ENCODE measurements at regions not wholly inside any gene's neighbourhood (a gene's known extent, or its start where the extent isn't known, plus 50 kb on each side); places are given as distances from the start of the nearest gene placed in this dataset.

DNA sequence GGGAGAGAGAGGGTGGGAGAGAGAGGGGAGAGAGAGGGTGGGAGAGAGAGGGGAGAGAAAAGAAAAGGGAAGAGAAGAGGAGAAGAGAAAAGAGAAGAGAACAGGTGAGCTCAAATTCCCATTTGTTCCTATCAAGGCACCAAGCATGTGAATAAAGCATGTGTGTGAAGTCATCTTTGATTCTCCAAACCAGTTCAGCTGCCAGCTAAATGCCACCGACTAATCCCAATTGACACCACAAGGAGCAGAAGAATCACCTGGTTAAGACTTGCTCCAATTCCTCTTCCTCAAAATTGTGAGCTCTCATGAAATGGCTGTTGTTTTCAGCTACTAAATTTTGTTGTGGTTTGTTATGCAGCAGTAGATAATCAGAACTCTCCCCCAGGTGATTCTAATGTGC is 188.9 kb downstream of the TMX1 start:
- no TSS peak for BruUV-seq (replicated peaks)
- no peaks in the 10 kb centered on the region for H3K4me1 ChIP-seq (ENCODE audit: control insufficient read depth in 1 of 2, insufficient read depth in 2 of 2, low read length in 2 of 2)
- POLR2A ChIA-PET: no interaction called here

DNA sequence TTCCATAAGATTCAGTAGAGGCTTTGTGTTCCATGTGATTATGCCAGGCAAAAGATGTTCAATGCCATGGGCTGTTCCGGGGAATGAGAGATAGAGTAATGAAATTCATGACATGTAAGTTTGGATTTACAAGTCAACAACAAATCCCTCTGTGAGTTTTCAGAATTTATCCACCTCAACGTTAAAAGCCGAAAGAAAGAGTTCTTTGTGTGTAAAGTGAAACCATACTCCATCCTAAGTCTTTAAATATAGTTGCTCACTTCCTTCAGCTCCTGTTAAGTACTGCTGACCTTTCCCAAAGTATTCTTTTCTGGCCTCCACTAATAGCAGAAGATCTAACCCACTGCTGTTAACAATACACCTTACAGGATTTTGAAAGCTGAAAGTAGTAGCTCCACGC is 190.0 kb downstream of the TMX1 start:
- ChIA-PET POLR2A (no interaction called here), CTCF (no interaction called here)
- no peak overlapping the region for H3K27ac ChIP-seq (ENCODE audit: low read depth, low read length)
- TF ChIP-seq YY1 (IDR thresholded peaks at IDR 0.05; ENCODE audit: extremely low read depth, insufficient replicate concordance, low read depth, low read length) (no peak), ZFX (IDR thresholded peaks at IDR 0.05) (no peak), ELF1 (IDR thresholded peaks at IDR 0.05; ENCODE audit: borderline replicate concordance, low read depth) (no peak), SP1 (IDR thresholded peaks at IDR 0.05; ENCODE audit: low read depth) (no peak), TCF7L2 (IDR thresholded peaks at IDR 0.05; ENCODE audit: borderline replicate concordance, extremely low read depth, insufficient read depth, insufficient read length) (no peak), EGR1 (IDR thresholded peaks at IDR 0.05; ENCODE audit: low read depth) (no peak), SIN3A (IDR thresholded peaks at IDR 0.05; ENCODE audit: low read depth) (no peak), FOSL1 (IDR thresholded peaks at IDR 0.05; ENCODE audit: low read depth) (no peak), CEBPB (IDR thresholded peaks at IDR 0.05; ENCODE audit: low read depth) (no peak), POLR2A (IDR thresholded peaks at IDR 0.05; ENCODE audit: borderline replicate concordance, extremely low read depth, insufficient read depth, insufficient read length) (no peak), ZNF274 (IDR thresholded peaks at IDR 0.05; ENCODE audit: low read depth, low read length) (no peak)
- TF ChIP-seq, protein P1, sequence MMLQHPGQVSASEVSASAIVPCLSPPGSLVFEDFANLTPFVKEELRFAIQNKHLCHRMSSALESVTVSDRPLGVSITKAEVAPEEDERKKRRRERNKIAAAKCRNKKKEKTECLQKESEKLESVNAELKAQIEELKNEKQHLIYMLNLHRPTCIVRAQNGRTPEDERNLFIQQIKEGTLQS (IDR thresholded peaks at IDR 0.05): no peak
- TF ChIP-seq, protein P2, sequence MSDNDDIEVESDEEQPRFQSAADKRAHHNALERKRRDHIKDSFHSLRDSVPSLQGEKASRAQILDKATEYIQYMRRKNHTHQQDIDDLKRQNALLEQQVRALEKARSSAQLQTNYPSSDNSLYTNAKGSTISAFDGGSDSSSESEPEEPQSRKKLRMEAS (IDR thresholded peaks at IDR 0.05): no peak
- TF ChIP-seq, protein P3, sequence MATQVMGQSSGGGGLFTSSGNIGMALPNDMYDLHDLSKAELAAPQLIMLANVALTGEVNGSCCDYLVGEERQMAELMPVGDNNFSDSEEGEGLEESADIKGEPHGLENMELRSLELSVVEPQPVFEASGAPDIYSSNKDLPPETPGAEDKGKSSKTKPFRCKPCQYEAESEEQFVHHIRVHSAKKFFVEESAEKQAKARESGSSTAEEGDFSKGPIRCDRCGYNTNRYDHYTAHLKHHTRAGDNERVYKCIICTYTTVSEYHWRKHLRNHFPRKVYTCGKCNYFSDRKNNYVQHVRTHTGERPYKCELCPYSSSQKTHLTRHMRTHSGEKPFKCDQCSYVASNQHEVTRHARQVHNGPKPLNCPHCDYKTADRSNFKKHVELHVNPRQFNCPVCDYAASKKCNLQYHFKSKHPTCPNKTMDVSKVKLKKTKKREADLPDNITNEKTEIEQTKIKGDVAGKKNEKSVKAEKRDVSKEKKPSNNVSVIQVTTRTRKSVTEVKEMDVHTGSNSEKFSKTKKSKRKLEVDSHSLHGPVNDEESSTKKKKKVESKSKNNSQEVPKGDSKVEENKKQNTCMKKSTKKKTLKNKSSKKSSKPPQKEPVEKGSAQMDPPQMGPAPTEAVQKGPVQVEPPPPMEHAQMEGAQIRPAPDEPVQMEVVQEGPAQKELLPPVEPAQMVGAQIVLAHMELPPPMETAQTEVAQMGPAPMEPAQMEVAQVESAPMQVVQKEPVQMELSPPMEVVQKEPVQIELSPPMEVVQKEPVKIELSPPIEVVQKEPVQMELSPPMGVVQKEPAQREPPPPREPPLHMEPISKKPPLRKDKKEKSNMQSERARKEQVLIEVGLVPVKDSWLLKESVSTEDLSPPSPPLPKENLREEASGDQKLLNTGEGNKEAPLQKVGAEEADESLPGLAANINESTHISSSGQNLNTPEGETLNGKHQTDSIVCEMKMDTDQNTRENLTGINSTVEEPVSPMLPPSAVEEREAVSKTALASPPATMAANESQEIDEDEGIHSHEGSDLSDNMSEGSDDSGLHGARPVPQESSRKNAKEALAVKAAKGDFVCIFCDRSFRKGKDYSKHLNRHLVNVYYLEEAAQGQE (IDR thresholded peaks at IDR 0.05; ENCODE audit: low read depth): no peak
- TF ChIP-seq, protein P4, sequence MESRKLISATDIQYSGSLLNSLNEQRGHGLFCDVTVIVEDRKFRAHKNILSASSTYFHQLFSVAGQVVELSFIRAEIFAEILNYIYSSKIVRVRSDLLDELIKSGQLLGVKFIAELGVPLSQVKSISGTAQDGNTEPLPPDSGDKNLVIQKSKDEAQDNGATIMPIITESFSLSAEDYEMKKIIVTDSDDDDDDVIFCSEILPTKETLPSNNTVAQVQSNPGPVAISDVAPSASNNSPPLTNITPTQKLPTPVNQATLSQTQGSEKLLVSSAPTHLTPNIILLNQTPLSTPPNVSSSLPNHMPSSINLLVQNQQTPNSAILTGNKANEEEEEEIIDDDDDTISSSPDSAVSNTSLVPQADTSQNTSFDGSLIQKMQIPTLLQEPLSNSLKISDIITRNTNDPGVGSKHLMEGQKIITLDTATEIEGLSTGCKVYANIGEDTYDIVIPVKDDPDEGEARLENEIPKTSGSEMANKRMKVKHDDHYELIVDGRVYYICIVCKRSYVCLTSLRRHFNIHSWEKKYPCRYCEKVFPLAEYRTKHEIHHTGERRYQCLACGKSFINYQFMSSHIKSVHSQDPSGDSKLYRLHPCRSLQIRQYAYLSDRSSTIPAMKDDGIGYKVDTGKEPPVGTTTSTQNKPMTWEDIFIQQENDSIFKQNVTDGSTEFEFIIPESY (IDR thresholded peaks at IDR 0.05; ENCODE audit: extremely low read depth, insufficient replicate concordance, low read length): no peak

More for the DNA sequence above, 188.9 kb downstream of the TMX1 start:
- H2AFZ ChIP-seq (ENCODE audit: low read depth, low read length, poor library complexity, severe bottlenecking): no peak overlapping the region
- intact Hi-C loops (cut with micrococcal nuclease): no loop called here
- no peaks in the 10 kb centered on the region for H3K9me2 ChIP-seq (ENCODE audit: insufficient read depth)
- H3K36me3 ChIP-seq (ENCODE audit: control insufficient read depth in 1 of 2, insufficient read depth in 2 of 2, low read length in 2 of 2): no peaks in the 10 kb centered on the region
- no peaks in the 10 kb centered on the region for H4K20me1 ChIP-seq (ENCODE audit: insufficient read depth)
- no peak overlapping the region for H3K9ac ChIP-seq (ENCODE audit: low read length)
- no peak overlapping the region for H3K27ac ChIP-seq (ENCODE audit: low read depth, low read length)
- no peaks in the 10 kb centered on the region for H3K27me3 ChIP-seq (ENCODE audit: insufficient read depth, low read length)
- TF ChIP-seq SIN3A (IDR thresholded peaks at IDR 0.05; ENCODE audit: low read depth) (no peak), CBX3 (IDR thresholded peaks at IDR 0.05; ENCODE audit: low read depth) (no peak), CEBPB (IDR thresholded peaks at IDR 0.05; ENCODE audit: low read depth) (no peak), EZH2phosphoT487 (IDR thresholded peaks at IDR 0.05; ENCODE audit: borderline replicate concordance) (no peak), SP1 (IDR thresholded peaks at IDR 0.05; ENCODE audit: low read depth) (no peak), EGR1 (IDR thresholded peaks at IDR 0.05; ENCODE audit: low read depth) (no peak)
- ATAC-seq: no peak
- CTCF ChIA-PET: no interaction called here
- no peak overlapping the region for H3K4me2 ChIP-seq (ENCODE audit: low read length)
- H3K9me3 ChIP-seq (ENCODE audit: control insufficient read depth in 1 of 2, insufficient read depth in 1 of 2, low read depth in 1 of 2, low read length in 2 of 2): no peaks in the 10 kb centered on the region
- no peak for DNase-seq (ENCODE audit: low read depth, low spot score)
- no peaks in the 10 kb centered on the region for H3K79me2 ChIP-seq (ENCODE audit: insufficient read depth, low read length)
- RAD21 ChIA-PET (ENCODE audit: low non-redundant PET in 1 of 2, low total read pairs in 2 of 2, uncharacterized antibody in 2 of 2, unreplicated experiment in 2 of 2): no interaction called here
- no peak overlapping the region for H3K4me3 ChIP-seq (replicated peaks in 1 of 2; ENCODE audit: low read depth in 1 of 2, low read length in 2 of 2)

More for the DNA sequence above, 190.0 kb downstream of the TMX1 start:
- Histone ChIP-seq H3K9ac (ENCODE audit: low read length) (no peak overlapping the region), H3K27me3 (ENCODE audit: insufficient read depth, low read length) (no peaks in the 10 kb centered on the region), H3K4me3 (replicated peaks in 1 of 2; ENCODE audit: low read depth in 1 of 2, low read length in 2 of 2) (no peak overlapping the region), H4K20me1 (ENCODE audit: insufficient read depth) (no peaks in the 10 kb centered on the region), H3K4me2 (ENCODE audit: low read length) (no peak overlapping the region), H3K79me2 (ENCODE audit: insufficient read depth, low read length) (no peaks in the 10 kb centered on the region), H3K4me1 (ENCODE audit: control insufficient read depth in 1 of 2, insufficient read depth in 2 of 2, low read length in 2 of 2) (no peaks in the 10 kb centered on the region), H3K9me3 (ENCODE audit: control insufficient read depth in 1 of 2, insufficient read depth in 1 of 2, low read depth in 1 of 2, low read length in 2 of 2) (no peaks in the 10 kb centered on the region), H3K36me3 (ENCODE audit: control insufficient read depth in 1 of 2, insufficient read depth in 2 of 2, low read length in 2 of 2) (no peaks in the 10 kb centered on the region), H2AFZ (ENCODE audit: low read depth, low read length, poor library complexity, severe bottlenecking) (no peak overlapping the region), H3K9me2 (ENCODE audit: insufficient read depth) (no peaks in the 10 kb centered on the region)
- no TSS peak for BruUV-seq (replicated peaks)
- RAD21 ChIA-PET (ENCODE audit: low non-redundant PET in 1 of 2, low total read pairs in 2 of 2, uncharacterized antibody in 2 of 2, unreplicated experiment in 2 of 2): no interaction called here
- no peak for DNase-seq (ENCODE audit: low read depth, low spot score)
- intact Hi-C loops (cut with micrococcal nuclease): no loop called here
- ATAC-seq: no peak
